GM10266 (cell line): ENCODE measurements at regions not wholly inside any gene's neighbourhood (a gene's known extent, or its start where the extent isn't known, plus 50 kb on each side); places are given as distances from the start of the nearest gene placed in this dataset.

Experiments
- DNase-seq: peaks from one replicate; pipeline ENCODE4 v3.0.0; 2012; ENCODE audit errors: extremely low spot score
- CTCF ChIP-seq: IDR thresholded peaks from 2 replicates; pipeline ENCODE4 v1.5.1; 2012; ENCODE audit warnings: mild to moderate bottlenecking, low read depth; ENCODE audit not compliant: control insufficient read depth, insufficient read depth; ENCODE audit errors: missing control alignments

- no peak for TF ChIP-seq CTCF
- no peak for DNase-seq
Observed at GRCh38 chr6:6812427-6812826, 223.9 kb downstream of the LY86 start.

- no peak for TF ChIP-seq CTCF
- DNase-seq: no peak
Observed at GRCh38 chr6:6815732-6816131, 227.2 kb downstream of the LY86 start.

GRCh38 chr6:6816716-6817115, 228.2 kb downstream of the LY86 start:
- no peak for TF ChIP-seq CTCF
- no peak for DNase-seq

GRCh38 chr6:6818078-6818639, 229.6 kb downstream of the LY86 start:
- no peak for DNase-seq
- TF ChIP-seq CTCF: no peak

GRCh38 chr6:6820641-6821238, 232.2 kb downstream of the LY86 start:
- DNase-seq: no peak
- TF ChIP-seq CTCF: no peak

GRCh38 chr6:6821639-6822261, 233.2 kb downstream of the LY86 start:
- TF ChIP-seq CTCF: no peak
- DNase-seq: no peak

- TF ChIP-seq CTCF: no peak
- DNase-seq: no peak
Observed at GRCh38 chr6:6823030-6823429, 234.5 kb downstream of the LY86 start.
